ENCODE measurements at regions not wholly inside any gene's neighbourhood (a gene's known extent, or its start where the extent isn't known, plus 50 kb on each side); places are given as distances from the start of the nearest gene placed in this dataset.

GRCh38 chr12:61542551-61542950 is 717.7 kb upstream of the USP15 start (continued):
- TF ChIP-seq, protein P1, sequence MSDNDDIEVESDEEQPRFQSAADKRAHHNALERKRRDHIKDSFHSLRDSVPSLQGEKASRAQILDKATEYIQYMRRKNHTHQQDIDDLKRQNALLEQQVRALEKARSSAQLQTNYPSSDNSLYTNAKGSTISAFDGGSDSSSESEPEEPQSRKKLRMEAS (IDR thresholded peaks at IDR 0.05) = no peak
- TF ChIP-seq TAF1 (IDR thresholded peaks at IDR 0.05; ENCODE audit: low read depth, low read length) = no peak
